Activated CD8-positive, alpha-beta T cell treated with anti-CD3 and anti-CD28 coated beads for 36 hours (primary cell): ENCODE measurements at regions not wholly inside any gene's neighbourhood (a gene's known extent, or its start where the extent isn't known, plus 50 kb on each side); places are given as distances from the start of the nearest gene placed in this dataset.

Source experiments
- ATAC-seq: fragments of 200-7000 bp; cut with Tn5 transposase; one replicate; pipeline ENCODE4 v1.10.0; 2021; ENCODE audit warnings: mild to moderate bottlenecking, moderate library complexity
- CTCF ChIA-PET: fragments of 350-600 bp; sonication (Branson Sonifier 250); formaldehyde crosslinking; loops from one replicate; lab custom pipeline; 2021; ENCODE audit warnings: antibody characterized with exemption; lab: Charles Lee
- POLR2A ChIA-PET: fragments of 350-600 bp; sonication (Branson Sonifier 250); formaldehyde crosslinking; loops from one replicate; lab custom pipeline; 2021; ENCODE audit warnings: antibody characterized with exemption; lab: Charles Lee
- DNase-seq: peaks from one replicate; pipeline ENCODE4 v3.0.0-alpha.2; 2020
- H3K27ac Mint-ChIP-seq: one replicate; pipeline ENCODE4 v1.8.0; 2021; ENCODE audit warnings: mild to moderate bottlenecking, mixed read lengths
- H3K27me3 Mint-ChIP-seq: one replicate; pipeline ENCODE4 v1.8.0; 2021; ENCODE audit warnings: mixed read lengths
- H3K36me3 Mint-ChIP-seq: one replicate; pipeline ENCODE4 v1.8.0; 2021; ENCODE audit warnings: low read depth, mixed read lengths
- H3K4me1 Mint-ChIP-seq: one replicate; pipeline ENCODE4 v1.8.0; 2021; ENCODE audit warnings: low read depth, mixed read lengths
- H3K4me3 Mint-ChIP-seq: one replicate; pipeline ENCODE4 v1.8.0; 2021; ENCODE audit warnings: mild to moderate bottlenecking, moderate library complexity, mixed read lengths
- H3K9me3 Mint-ChIP-seq: one replicate; pipeline ENCODE4 v1.8.0; 2021; ENCODE audit warnings: mixed read lengths
- intact Hi-C: fragments of 100-400 bp; cut with micrococcal nuclease; formaldehyde crosslinking; loops from one replicate; pipeline ENCODE4 v1.10.0; 2022
- TF ChIP-seq, protein P1 (sequence below): fragments of 200-600 bp; IDR thresholded peaks from one replicate; pipeline ENCODE4 v1.8.0; 2022; ENCODE audit warnings: antibody characterized with exemption, mild to moderate bottlenecking

DNA sequence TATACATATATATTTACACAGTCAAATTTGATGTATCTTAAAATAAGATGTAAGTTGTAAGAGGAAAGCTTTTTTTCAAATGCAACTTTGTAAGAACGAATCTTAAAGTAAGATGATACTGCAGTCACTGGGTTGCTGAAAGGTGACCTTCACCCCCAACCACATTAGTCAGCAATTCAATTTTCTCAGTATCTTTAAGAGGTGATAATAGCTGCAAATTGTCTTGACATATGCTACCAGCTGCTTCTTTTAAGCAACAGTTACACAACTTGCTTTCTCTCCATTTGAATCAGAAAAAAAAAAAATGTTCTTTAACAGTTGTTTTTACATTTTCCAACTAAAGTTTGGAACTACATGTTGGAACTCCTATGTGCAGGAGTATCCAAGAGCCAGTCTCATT is 246.6 kb upstream of the CCNG1 start:
- intact Hi-C loops, result no loop called here
- no peak overlapping the region for H3K4me3 Mint-ChIP-seq

DNA sequence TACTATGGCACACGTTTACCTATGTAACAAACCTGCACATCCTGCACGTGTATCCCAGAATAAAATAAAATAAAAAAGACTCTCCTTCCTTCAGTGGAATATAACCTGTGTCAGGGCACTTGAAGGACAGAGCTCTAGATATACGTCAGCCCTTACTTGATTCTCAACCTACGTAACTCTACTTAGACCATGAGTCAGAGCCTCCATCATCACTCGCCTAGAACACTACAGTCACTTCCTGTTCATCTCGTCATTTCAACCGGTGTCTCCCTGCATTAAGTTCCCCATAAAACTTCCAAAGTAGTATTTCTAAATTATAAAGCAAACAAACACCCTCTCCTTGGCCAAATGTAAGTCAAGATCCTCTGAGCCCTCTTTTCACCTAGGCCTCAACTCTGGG is 243.5 kb upstream of the CCNG1 start:
- POLR2A ChIA-PET, result no interaction called here
- CTCF ChIA-PET, result no interaction called here

More for the DNA sequence above, 246.6 kb upstream of the CCNG1 start:
- Mint-ChIP-seq H3K27ac (no peak overlapping the region), H3K27me3 (no peaks in the 10 kb centered on the region), H3K4me1 (no peaks in the 10 kb centered on the region), H3K9me3 (peaks cover 1% of the 10 kb centered on the region), H3K36me3 (no peaks in the 10 kb centered on the region)
- ChIA-PET CTCF (no interaction called here), POLR2A (no interaction called here)
- TF ChIP-seq, protein P1, sequence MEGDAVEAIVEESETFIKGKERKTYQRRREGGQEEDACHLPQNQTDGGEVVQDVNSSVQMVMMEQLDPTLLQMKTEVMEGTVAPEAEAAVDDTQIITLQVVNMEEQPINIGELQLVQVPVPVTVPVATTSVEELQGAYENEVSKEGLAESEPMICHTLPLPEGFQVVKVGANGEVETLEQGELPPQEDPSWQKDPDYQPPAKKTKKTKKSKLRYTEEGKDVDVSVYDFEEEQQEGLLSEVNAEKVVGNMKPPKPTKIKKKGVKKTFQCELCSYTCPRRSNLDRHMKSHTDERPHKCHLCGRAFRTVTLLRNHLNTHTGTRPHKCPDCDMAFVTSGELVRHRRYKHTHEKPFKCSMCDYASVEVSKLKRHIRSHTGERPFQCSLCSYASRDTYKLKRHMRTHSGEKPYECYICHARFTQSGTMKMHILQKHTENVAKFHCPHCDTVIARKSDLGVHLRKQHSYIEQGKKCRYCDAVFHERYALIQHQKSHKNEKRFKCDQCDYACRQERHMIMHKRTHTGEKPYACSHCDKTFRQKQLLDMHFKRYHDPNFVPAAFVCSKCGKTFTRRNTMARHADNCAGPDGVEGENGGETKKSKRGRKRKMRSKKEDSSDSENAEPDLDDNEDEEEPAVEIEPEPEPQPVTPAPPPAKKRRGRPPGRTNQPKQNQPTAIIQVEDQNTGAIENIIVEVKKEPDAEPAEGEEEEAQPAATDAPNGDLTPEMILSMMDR, result no peak
- DNase-seq, result no peak
- ATAC-seq, result no peak

GRCh38 chr5:163205645-163206044 is 231.8 kb upstream of the CCNG1 start:
- intact Hi-C loops, result no loop called here
- Mint-ChIP-seq H3K4me1 (no peaks in the 10 kb centered on the region), H3K27me3 (no peaks in the 10 kb centered on the region), H3K36me3 (no peaks in the 10 kb centered on the region), H3K9me3 (peaks cover under 1% of the 10 kb centered on the region), H3K27ac (no peak overlapping the region), H3K4me3 (no peak overlapping the region)
- ChIA-PET CTCF (no interaction called here), POLR2A (no interaction called here)
- TF ChIP-seq, protein P1, result no peak
- DNase-seq, result no peak
- ATAC-seq, result no peak

More for the DNA sequence above, 243.5 kb upstream of the CCNG1 start:
- Mint-ChIP-seq H3K9me3 (no peaks in the 10 kb centered on the region), H3K36me3 (no peaks in the 10 kb centered on the region), H3K4me3 (no peak overlapping the region), H3K27ac (no peak overlapping the region), H3K27me3 (no peaks in the 10 kb centered on the region), H3K4me1 (no peaks in the 10 kb centered on the region)
- TF ChIP-seq, protein P1, result no peak
- intact Hi-C loops, result no loop called here
- ATAC-seq (no peak), DNase-seq (no peak)

DNA sequence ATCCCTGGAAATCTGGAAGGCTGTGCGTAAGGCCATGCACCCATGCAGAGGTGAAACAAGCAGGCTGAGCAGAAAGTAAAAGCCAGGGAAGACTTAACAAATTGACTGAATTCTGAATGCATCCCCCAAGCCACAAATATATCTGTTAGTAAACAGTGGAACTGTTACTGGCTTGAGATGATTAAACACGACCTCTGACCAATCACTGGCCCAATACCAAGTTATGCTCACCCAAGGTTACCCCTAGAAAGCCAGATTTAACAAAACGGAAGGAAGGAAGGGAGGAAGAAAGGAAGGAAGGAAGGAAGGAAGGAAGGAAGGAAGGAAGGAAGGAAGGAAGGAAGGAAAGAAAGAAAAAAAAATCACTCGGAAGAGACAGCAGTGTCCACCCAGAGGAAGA is 215.8 kb upstream of the CCNG1 start:
- no peaks in the 10 kb centered on the region for H3K36me3 Mint-ChIP-seq
- no peak for ATAC-seq
- H3K4me1 Mint-ChIP-seq, result no peaks in the 10 kb centered on the region
- H3K4me3 Mint-ChIP-seq, result no peak overlapping the region
- TF ChIP-seq, protein P1, result no peak
- no peaks in the 10 kb centered on the region for H3K9me3 Mint-ChIP-seq
- no peaks in the 10 kb centered on the region for H3K27me3 Mint-ChIP-seq
- no peak for DNase-seq
- no peak overlapping the region for H3K27ac Mint-ChIP-seq
- POLR2A ChIA-PET, result no interaction called here
- intact Hi-C loops, result no loop called here
- CTCF ChIA-PET, result no interaction called here

GRCh38 chr5:163222982-163223381 is 214.4 kb upstream of the CCNG1 start:
- intact Hi-C loops, result no loop called here

More at GRCh38 chr5:163222982-163223381, 214.4 kb upstream of the CCNG1 start:
- ATAC-seq (no peak), DNase-seq (no peak)
- no peaks in the 10 kb centered on the region for H3K4me1 Mint-ChIP-seq
- no peaks in the 10 kb centered on the region for H3K27me3 Mint-ChIP-seq
- TF ChIP-seq, protein P1, result no peak
- no peaks in the 10 kb centered on the region for H3K36me3 Mint-ChIP-seq
- POLR2A ChIA-PET, result no interaction called here
- no peak overlapping the region for H3K27ac Mint-ChIP-seq
- no peak overlapping the region for H3K4me3 Mint-ChIP-seq
- CTCF ChIA-PET, result no interaction called here
- no peaks in the 10 kb centered on the region for H3K9me3 Mint-ChIP-seq
